ENCODE measurements at regions not wholly inside any gene's neighbourhood (a gene's known extent, or its start where the extent isn't known, plus 50 kb on each side); places are given as distances from the start of the nearest gene placed in this dataset.

DNA sequence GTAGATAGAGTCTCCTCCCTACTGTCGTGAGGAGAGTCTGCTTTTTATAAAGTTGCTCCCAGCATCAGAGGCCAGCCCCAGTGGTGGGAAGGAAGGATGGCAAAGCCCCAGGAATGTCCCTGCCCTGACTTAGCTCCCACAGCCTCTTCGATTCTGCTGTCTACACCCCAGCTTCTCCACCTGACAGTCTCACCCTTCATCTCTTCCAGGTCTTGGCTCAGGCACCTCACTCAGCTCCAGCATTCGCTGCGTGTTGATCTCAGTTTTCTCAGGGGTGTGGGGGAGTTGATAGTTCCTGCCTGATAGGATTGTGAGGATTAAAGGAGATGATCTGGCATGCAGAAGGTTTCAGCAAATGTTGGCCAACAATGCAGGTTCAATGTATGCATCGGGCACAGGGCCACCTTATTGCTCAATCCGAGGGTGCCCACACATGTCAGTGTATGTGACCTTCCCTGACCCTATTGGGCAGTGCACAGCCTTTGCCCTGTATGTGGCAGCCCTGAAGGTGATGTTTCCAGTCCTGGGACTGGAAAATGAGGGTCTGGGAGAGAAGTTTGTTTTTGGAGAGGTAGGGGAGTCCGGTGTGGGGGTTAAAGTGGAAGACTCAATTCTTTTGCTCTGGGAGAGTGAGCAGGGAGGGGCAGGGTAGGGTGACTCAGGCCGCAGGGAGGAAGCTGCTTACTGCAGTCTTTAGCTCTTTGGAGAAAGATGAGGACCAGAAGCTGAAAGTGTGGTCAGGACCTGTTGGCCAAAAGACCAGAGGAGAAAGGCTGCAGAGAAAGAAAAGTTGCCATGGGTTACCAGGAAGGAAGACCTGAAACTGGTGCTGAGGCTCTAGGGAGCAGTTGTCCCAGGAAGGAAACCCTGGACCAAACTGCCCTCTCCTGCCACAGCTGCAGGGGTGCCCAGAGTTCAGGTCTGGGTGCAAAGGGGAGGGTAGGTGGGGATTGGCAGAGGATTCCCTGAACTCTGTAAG is 153.2 kb downstream of the MACROH2A1 start:
- DNase-seq (ENCODE audit: low read depth, low spot score), result no peak
- Histone ChIP-seq H3K9me3 (ENCODE audit: control insufficient read depth, low read depth, low read length) (no peaks in the 10 kb centered on the region), H2AFZ (ENCODE audit: control insufficient read depth, low read length) (peak overlapping the region; percentile 21), H3K4me2 (ENCODE audit: control insufficient read depth, extremely low read depth, insufficient read depth, low read depth, low read length) (peak overlapping the region; percentile 83), H3K4me1 (ENCODE audit: control insufficient read depth, extremely low read depth, insufficient read depth, low read length) (peaks cover 54% of the 10 kb centered on the region), H3K4me3 (ENCODE audit: control insufficient read depth in 2 of 3, extremely low read depth in 1 of 3, insufficient read depth in 2 of 3, low read depth in 1 of 3, low read length in 3 of 3) (peak overlapping the region in 2 of 3 experiments; percentile 16 to 35), H3K9me1 (ENCODE audit: control insufficient read depth, extremely low read depth, insufficient read depth, low read length) (no peaks in the 10 kb centered on the region), H3K27me3 (ENCODE audit: control insufficient read depth, extremely low read depth, insufficient read depth, low read length) (no peaks in the 10 kb centered on the region), H3K9ac (ENCODE audit: control insufficient read depth, extremely low read depth, insufficient read depth, low read length) (peak overlapping the region; percentile 10), H3K27ac (ENCODE audit: control insufficient read depth, insufficient read depth, low read length) (peak overlapping the region; percentile 69), H4K20me1 (ENCODE audit: control insufficient read depth, extremely low read depth, insufficient read depth, low read length) (no peaks in the 10 kb centered on the region), H3K79me2 (ENCODE audit: control insufficient read depth, insufficient read depth, low read length) (no peaks in the 10 kb centered on the region), H3K36me3 (ENCODE audit: control insufficient read depth in 2 of 2, extremely low read depth in 1 of 2, insufficient read depth in 2 of 2, low read length in 2 of 2) (no peaks in the 10 kb centered on the region)
- peak; percentile 79 for FAIRE-seq
- dilution Hi-C loops (cut with MboI; ENCODE audit: extremely low pct_ligation_motif_present, low sequenced_read_pairs), result no loop called here
- TF ChIP-seq, protein P1, sequence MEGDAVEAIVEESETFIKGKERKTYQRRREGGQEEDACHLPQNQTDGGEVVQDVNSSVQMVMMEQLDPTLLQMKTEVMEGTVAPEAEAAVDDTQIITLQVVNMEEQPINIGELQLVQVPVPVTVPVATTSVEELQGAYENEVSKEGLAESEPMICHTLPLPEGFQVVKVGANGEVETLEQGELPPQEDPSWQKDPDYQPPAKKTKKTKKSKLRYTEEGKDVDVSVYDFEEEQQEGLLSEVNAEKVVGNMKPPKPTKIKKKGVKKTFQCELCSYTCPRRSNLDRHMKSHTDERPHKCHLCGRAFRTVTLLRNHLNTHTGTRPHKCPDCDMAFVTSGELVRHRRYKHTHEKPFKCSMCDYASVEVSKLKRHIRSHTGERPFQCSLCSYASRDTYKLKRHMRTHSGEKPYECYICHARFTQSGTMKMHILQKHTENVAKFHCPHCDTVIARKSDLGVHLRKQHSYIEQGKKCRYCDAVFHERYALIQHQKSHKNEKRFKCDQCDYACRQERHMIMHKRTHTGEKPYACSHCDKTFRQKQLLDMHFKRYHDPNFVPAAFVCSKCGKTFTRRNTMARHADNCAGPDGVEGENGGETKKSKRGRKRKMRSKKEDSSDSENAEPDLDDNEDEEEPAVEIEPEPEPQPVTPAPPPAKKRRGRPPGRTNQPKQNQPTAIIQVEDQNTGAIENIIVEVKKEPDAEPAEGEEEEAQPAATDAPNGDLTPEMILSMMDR (optimal IDR thresholded peaks at IDR 0.05 in 1 of 3, IDR thresholded peaks at IDR 0.05 in 1 of 3, conservative IDR thresholded peaks at IDR 0.05 in 1 of 3; ENCODE audit: extremely low read depth in 1 of 3, insufficient read depth in 2 of 3, low read length in 3 of 3), result no peak
- TF ChIP-seq EZH2 (IDR thresholded peaks at IDR 0.05; ENCODE audit: low read length), result no peak

DNA sequence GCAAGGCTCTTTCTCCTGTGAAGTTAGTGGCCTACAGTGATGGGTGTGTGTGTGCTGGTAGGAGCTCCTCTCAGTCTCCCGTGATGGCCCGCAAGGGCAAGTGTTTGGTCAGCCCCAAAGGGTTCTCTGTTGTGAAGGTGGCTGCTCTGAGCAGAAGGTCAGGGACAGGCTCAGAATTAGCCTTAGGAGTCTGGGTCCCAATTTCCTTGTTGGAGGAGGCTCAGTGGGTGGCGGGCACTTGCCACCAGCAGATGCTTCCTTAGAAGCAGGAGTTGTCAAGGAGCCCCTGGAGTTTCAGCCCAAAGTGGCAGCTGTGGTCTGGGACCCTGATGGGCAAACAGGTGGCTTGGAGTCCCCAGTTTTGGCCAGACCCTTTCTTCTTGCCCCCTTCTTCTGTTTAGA is 154.4 kb downstream of the MACROH2A1 start:
- Histone ChIP-seq H3K36me3 (ENCODE audit: control insufficient read depth in 2 of 2, extremely low read depth in 1 of 2, insufficient read depth in 2 of 2, low read length in 2 of 2) (no peaks in the 10 kb centered on the region), H3K4me2 (ENCODE audit: control insufficient read depth, extremely low read depth, insufficient read depth, low read depth, low read length) (no peak overlapping the region), H3K9me1 (ENCODE audit: control insufficient read depth, extremely low read depth, insufficient read depth, low read length) (no peaks in the 10 kb centered on the region), H3K27ac (ENCODE audit: control insufficient read depth, insufficient read depth, low read length) (no peak overlapping the region), H3K4me1 (ENCODE audit: control insufficient read depth, extremely low read depth, insufficient read depth, low read length) (peaks cover 53% of the 10 kb centered on the region), H3K9ac (ENCODE audit: control insufficient read depth, extremely low read depth, insufficient read depth, low read length) (no peak overlapping the region), H4K20me1 (ENCODE audit: control insufficient read depth, extremely low read depth, insufficient read depth, low read length) (no peaks in the 10 kb centered on the region), H3K79me2 (ENCODE audit: control insufficient read depth, insufficient read depth, low read length) (no peaks in the 10 kb centered on the region), H3K27me3 (ENCODE audit: control insufficient read depth, extremely low read depth, insufficient read depth, low read length) (no peaks in the 10 kb centered on the region), H3K4me3 (ENCODE audit: control insufficient read depth in 2 of 3, extremely low read depth in 1 of 3, insufficient read depth in 2 of 3, low read depth in 1 of 3, low read length in 3 of 3) (no peak overlapping the region), H2AFZ (ENCODE audit: control insufficient read depth, low read length) (no peak overlapping the region), H3K9me3 (ENCODE audit: control insufficient read depth, low read depth, low read length) (no peaks in the 10 kb centered on the region)
- no peak for TF ChIP-seq EZH2 (IDR thresholded peaks at IDR 0.05; ENCODE audit: low read length)
- TF ChIP-seq, protein P1 (optimal IDR thresholded peaks at IDR 0.05 in 1 of 3, IDR thresholded peaks at IDR 0.05 in 1 of 3, conservative IDR thresholded peaks at IDR 0.05 in 1 of 3; ENCODE audit: extremely low read depth in 1 of 3, insufficient read depth in 2 of 3, low read length in 3 of 3), result no peak
- dilution Hi-C loops (cut with MboI; ENCODE audit: extremely low pct_ligation_motif_present, low sequenced_read_pairs), result no loop called here
- DNase-seq (ENCODE audit: low read depth, low spot score) (no peak), FAIRE-seq (no peak)
